ENCODE measurements at regions not wholly inside any gene's neighbourhood (a gene's known extent, or its start where the extent isn't known, plus 50 kb on each side); places are given as distances from the start of the nearest gene placed in this dataset.

DNA sequence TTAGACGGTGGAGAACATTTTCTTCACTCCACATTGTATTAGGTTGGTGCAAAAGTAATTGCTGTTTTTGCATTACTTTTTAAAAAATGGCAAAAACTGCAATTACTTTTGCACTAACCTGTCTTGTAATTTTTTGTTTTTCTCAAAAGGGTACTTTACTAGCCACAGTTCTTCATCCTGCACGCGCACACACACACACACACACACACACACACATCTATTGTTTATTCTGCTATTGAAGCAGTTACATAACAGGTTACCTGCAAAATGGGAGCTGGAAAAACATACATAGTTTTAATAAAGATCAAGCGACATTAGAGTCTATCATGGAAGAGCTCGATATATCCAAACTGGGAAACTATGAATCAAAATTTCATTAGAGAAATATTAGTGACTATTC is 235.2 kb downstream of the SIM1 start:
- Histone ChIP-seq H3K9me2 (ENCODE audit: insufficient read depth, low read length) (no peaks in the 10 kb centered on the region), H3K79me2 (replicated peaks; ENCODE audit: insufficient read depth, low read length) (no peaks in the 10 kb centered on the region), H4K20me1 (ENCODE audit: insufficient read depth) (no peaks in the 10 kb centered on the region), H3K27me3 (ENCODE audit: insufficient read depth, low read depth, low read length) (no peaks in the 10 kb centered on the region), H3K4me2 (ENCODE audit: low read length) (no peak overlapping the region), H3K27ac (ENCODE audit: low read length) (peak overlapping the region; percentile 21), H3K4me3 (ENCODE audit: low read length) (peak overlapping the region; percentile 59), H3K36me3 (ENCODE audit: insufficient read depth, low read length) (no peaks in the 10 kb centered on the region), H3F3A (ENCODE audit: insufficient read depth, low read length, poor library complexity, severe bottlenecking) (no peaks in the 10 kb centered on the region), H3K9me3 (ENCODE audit: low read length) (no peaks in the 10 kb centered on the region), H3K9ac (ENCODE audit: low read length) (no peak overlapping the region), H2AFZ (ENCODE audit: low read depth, low read length) (no peak overlapping the region)
- TF ChIP-seq, protein P1, sequence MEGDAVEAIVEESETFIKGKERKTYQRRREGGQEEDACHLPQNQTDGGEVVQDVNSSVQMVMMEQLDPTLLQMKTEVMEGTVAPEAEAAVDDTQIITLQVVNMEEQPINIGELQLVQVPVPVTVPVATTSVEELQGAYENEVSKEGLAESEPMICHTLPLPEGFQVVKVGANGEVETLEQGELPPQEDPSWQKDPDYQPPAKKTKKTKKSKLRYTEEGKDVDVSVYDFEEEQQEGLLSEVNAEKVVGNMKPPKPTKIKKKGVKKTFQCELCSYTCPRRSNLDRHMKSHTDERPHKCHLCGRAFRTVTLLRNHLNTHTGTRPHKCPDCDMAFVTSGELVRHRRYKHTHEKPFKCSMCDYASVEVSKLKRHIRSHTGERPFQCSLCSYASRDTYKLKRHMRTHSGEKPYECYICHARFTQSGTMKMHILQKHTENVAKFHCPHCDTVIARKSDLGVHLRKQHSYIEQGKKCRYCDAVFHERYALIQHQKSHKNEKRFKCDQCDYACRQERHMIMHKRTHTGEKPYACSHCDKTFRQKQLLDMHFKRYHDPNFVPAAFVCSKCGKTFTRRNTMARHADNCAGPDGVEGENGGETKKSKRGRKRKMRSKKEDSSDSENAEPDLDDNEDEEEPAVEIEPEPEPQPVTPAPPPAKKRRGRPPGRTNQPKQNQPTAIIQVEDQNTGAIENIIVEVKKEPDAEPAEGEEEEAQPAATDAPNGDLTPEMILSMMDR (IDR thresholded peaks at IDR 0.05; ENCODE audit: poor library complexity, severe bottlenecking) = no peak
- TF ChIP-seq TAF1 (IDR thresholded peaks at IDR 0.05; ENCODE audit: low read depth) = no peak
- no peak for TF ChIP-seq MXI1 (conservative IDR thresholded peaks at IDR 0.05; ENCODE audit: poor library complexity, severe bottlenecking)
- TF ChIP-seq SMC3 (conservative IDR thresholded peaks at IDR 0.05; ENCODE audit: poor library complexity) = no peak
- no peak for TF ChIP-seq RAD21 (conservative IDR thresholded peaks at IDR 0.05)
- no peak for TF ChIP-seq POLR2AphosphoS5 (IDR thresholded peaks at IDR 0.05)
- TF ChIP-seq EZH2 (IDR thresholded peaks at IDR 0.05; ENCODE audit: borderline replicate concordance, insufficient read depth, low read length, poor library complexity, severe bottlenecking) = no peak
- TF ChIP-seq EP300 (conservative IDR thresholded peaks at IDR 0.05; ENCODE audit: poor library complexity, severe bottlenecking) = no peak
- TF ChIP-seq, protein P2, sequence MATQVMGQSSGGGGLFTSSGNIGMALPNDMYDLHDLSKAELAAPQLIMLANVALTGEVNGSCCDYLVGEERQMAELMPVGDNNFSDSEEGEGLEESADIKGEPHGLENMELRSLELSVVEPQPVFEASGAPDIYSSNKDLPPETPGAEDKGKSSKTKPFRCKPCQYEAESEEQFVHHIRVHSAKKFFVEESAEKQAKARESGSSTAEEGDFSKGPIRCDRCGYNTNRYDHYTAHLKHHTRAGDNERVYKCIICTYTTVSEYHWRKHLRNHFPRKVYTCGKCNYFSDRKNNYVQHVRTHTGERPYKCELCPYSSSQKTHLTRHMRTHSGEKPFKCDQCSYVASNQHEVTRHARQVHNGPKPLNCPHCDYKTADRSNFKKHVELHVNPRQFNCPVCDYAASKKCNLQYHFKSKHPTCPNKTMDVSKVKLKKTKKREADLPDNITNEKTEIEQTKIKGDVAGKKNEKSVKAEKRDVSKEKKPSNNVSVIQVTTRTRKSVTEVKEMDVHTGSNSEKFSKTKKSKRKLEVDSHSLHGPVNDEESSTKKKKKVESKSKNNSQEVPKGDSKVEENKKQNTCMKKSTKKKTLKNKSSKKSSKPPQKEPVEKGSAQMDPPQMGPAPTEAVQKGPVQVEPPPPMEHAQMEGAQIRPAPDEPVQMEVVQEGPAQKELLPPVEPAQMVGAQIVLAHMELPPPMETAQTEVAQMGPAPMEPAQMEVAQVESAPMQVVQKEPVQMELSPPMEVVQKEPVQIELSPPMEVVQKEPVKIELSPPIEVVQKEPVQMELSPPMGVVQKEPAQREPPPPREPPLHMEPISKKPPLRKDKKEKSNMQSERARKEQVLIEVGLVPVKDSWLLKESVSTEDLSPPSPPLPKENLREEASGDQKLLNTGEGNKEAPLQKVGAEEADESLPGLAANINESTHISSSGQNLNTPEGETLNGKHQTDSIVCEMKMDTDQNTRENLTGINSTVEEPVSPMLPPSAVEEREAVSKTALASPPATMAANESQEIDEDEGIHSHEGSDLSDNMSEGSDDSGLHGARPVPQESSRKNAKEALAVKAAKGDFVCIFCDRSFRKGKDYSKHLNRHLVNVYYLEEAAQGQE (IDR thresholded peaks at IDR 0.05; ENCODE audit: borderline replicate concordance) = no peak

DNA sequence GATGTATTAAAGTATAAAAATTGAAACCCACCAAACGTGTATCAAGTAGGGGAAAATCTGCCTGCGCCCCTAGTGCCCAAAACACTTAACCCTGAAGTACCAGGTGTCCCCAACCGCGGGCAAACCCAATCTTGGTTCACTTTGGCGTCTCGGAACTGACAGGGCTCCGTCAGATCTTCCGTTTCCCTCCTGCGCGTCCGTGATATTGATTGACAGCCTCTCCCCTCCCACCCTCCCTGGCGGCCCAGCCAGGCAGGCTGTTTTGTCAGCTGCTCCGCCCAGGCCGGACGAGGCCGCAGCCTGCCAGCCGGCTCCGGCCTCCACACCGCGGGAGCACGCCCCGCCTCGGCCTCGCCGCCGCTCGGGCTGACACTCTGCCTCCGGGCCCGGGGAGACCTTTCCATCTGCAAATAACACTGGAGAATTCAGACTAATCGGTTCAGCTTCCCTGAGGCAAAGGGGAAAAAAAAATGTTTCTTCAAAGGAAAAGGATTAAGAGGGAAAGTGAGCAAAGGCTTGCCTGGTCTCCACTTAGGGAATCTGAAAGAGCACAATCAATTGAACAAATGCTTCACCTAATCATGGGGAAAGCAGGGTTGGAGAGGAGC is 234.9 kb upstream of the MCHR2 start:
- H4K20me1 ChIP-seq (ENCODE audit: insufficient read depth) = no peaks in the 10 kb centered on the region
- TF ChIP-seq, protein P2 (IDR thresholded peaks at IDR 0.05; ENCODE audit: borderline replicate concordance) = no peak
- TF ChIP-seq EZH2 (IDR thresholded peaks at IDR 0.05; ENCODE audit: borderline replicate concordance, insufficient read depth, low read length, poor library complexity, severe bottlenecking) (no peak), EP300 (conservative IDR thresholded peaks at IDR 0.05; ENCODE audit: poor library complexity, severe bottlenecking) (no peak), MXI1 (conservative IDR thresholded peaks at IDR 0.05; ENCODE audit: poor library complexity, severe bottlenecking) (no peak)
- no peaks in the 10 kb centered on the region for H3K36me3 ChIP-seq (ENCODE audit: insufficient read depth, low read length)
- H3K27me3 ChIP-seq (ENCODE audit: insufficient read depth, low read depth, low read length) = no peaks in the 10 kb centered on the region
- no peaks in the 10 kb centered on the region for H3K9me3 ChIP-seq (ENCODE audit: low read length)
- H3F3A ChIP-seq (ENCODE audit: insufficient read depth, low read length, poor library complexity, severe bottlenecking) = no peaks in the 10 kb centered on the region
- peak overlapping the region; percentile 21 for H3K27ac ChIP-seq (ENCODE audit: low read length)
- H3K4me3 ChIP-seq (ENCODE audit: low read length) = peak overlapping the region; percentile 59
- H3K9me2 ChIP-seq (ENCODE audit: insufficient read depth, low read length) = no peaks in the 10 kb centered on the region
- peak overlapping the region; percentile 38 for H3K9ac ChIP-seq (ENCODE audit: low read length)
- H2AFZ ChIP-seq (ENCODE audit: low read depth, low read length) = peak overlapping the region; percentile 22
- H3K79me2 ChIP-seq (replicated peaks; ENCODE audit: insufficient read depth, low read length) = no peaks in the 10 kb centered on the region
- H3K4me2 ChIP-seq (ENCODE audit: low read length) = peak overlapping the region; percentile 40
